ENCODE measurements at regions not wholly inside any gene's neighbourhood (a gene's known extent, or its start where the extent isn't known, plus 50 kb on each side); places are given as distances from the start of the nearest gene placed in this dataset.

DNA sequence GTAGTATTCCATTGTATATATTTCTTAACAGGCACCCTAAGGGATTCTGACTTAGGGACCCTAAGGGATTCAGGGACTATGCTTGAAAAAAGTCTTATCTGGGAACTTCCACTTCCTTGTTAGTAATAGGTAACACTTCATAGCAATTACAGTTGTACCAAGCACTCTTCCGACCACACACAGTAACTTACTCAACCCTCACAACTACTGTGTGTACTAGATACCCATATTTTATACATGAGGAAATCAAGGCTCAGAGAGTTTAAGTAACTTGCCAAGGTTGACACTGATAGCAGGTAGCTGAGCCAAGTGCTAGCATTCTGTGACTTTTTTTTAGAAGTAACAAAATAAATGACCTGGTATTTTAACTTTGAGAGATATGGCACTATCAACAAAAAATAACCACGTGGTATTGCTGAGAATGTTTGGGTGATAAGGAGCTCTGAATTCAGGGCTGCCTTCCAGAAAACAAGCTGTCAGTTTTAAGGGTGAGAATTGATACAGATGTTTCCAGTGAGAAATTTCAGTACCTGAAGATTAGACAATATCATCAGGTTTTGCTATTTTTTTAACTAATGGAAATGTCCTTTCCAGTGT is 210.3 kb upstream of the SUCLG2 start:
- no peak for DNase-seq

DNA sequence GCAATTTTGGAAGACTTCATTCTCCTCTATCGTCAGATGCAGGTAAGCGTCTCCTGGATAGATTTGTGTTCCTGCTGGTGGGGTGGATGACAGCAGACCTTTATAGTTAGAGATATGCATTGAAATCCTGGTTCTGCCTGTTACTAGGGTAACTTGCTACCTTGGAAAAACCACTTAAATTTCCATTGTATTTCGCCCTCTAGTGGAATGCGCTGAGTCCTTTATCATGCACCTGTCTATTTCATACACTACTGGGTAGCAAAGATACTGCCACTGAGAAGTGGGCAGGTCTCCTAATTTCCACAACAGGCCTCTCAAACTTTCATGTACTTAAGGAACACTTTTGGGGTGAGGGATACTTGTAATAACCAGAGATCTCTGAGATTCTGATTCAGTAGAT is 209.5 kb upstream of the SUCLG2 start:
- DNase-seq, result no peak

DNA sequence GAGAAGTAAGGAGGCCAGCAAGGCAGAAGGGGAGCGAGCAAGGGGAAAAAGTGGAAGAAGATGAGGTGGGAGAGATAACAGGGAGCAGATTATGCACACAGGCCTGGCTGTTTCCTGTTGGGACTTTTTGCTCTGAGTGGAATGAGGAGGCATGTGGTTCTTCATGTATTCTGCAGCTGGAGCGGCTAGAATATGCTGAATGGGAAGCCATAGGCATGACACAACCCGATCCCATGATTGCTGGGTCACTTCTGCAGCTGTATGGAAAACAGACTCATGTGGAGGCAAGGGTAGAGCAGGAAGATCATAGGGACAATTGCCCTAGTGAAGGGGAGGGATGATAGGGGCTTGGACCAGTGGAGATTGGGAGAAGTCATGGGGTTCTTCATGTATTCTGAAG is 206.0 kb upstream of the SUCLG2 start:
- DNase-seq, result no peak

DNA sequence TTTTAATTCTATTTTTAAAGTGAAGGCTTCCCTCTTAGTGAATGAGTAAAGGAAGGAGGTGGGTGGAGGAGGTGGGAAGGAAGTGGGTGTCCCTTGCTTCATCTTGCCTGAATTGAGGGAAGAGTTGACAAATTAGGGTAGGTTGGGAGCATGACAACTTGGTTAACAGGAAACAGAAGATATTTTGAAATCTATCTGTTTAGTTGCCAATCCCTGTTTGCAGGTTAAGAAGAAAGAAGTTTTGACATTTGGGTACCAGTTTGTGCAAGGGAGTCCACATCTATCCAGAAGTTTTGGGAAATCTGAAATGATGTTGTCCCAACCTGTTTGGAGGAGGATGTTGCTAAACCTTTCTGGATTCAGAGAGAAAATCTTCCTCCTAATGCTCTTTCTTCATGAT is 204.1 kb upstream of the SUCLG2 start:
- DNase-seq, result no peak

DNA sequence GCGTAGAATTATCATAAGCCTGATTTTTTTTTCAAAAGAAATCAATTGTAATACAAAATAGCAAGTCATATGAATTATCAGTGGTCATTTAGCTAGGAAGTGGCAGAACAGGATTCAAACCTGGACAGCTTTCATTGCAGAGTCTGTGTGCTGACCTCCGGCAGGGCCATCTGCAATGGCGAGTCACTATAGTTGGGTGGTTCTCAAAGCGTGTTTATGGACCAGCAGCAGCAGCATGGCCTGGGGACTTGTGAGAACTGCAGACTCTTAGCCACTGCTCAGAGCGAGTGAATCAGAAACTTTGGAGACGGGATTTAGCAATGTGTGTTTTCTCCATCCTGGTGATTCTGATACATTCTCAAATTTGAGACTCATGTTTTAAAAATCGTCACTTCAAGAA is 202.3 kb upstream of the SUCLG2 start:
- DNase-seq, result no peak

DNA sequence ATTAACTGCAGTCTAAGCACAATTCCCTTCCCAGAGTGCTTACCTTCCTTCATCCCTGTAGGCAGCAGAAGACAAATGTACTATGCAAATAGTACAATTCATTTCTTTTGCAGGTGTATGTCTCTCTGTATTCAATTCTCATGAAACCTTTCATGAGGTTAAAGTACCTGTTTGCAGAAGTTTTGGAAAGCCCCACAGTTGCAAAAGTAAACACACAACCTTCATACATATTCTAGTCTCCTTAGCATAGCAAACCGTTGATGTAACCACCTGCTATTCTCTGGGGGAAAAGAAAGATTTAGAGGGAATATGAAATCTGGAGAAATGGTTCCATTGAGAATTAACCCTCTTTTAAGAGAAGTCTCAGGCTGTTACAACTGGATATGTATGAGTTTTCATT is 200.3 kb upstream of the SUCLG2 start:
- DNase-seq, result no peak

DNA sequence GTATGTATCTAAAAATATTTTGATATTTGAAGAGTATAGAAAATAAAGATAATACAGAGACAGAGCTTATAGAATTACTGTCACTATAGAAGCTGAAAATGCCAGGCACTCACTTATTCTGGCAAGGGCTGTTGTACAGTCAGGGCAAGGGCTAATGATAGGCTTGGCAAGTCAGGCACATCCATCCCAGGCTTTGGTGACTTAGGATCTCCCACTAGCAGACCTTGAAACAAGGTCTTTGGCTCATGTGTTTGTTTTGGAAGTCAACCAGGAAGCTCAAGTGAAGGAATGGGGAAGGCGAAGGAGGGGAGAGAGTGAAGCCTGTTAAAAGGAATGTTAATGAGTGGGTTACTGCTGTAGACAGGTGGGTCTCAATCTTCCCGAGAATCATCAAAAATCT is 199.1 kb upstream of the SUCLG2 start:
- DNase-seq, result no peak

DNA sequence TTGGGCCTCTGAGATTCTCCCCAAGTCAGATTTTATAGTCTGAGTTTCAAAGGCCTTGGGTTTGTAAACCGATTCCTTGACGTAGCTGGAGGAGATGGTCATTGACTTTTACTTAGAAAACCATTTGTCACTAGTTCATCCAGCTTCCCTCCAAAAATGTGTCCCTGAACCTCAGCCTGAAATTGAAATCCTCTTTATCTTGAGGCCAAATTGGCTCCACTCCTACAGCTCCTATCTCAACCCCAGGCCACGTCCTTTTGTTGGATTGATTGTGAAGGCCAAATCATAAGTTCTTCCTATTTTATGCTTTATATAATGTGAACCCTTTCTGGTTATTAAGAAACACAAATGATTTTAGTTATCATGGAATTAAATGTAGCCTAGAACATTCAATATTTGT is 193.9 kb upstream of the SUCLG2 start:
- DNase-seq, result no peak

DNA sequence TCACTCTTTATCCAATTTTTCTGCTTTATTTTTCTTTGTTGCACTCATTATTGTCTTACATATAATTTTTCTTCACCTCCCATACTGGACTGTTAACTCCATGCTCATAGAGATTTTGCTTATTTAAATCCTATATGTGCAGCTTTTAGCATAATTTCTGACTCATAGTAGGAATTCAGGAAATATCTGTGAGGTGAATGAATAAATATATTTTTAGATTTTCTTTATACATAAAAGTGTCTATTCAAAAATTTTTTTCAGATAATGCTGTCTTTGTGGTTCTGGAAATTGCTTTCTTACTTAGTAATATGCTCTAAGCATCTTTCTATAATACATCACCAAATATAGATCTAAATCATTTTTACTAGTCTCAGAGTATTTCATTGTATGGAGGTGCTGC is 191.8 kb upstream of the SUCLG2 start:
- no peak for DNase-seq

DNA sequence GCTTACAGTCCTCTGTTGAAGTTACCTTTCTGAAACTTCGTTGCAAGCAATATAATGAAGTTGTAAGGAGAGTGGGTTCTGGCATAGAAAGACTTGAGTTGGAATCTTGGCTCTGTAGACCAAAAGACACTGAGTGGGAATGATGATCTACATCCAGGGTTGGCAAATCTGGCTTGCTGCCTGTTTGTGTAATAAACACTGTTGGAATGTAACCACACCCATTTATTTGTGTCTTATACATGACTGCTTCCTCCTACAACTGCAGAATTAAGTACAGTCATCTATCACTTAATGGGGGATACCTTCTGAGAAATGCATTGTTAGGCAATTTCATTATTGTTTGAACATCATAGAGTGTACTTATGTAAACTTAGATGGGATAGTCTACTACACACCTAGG is 178.4 kb upstream of the SUCLG2 start:
- no peak for DNase-seq

DNA sequence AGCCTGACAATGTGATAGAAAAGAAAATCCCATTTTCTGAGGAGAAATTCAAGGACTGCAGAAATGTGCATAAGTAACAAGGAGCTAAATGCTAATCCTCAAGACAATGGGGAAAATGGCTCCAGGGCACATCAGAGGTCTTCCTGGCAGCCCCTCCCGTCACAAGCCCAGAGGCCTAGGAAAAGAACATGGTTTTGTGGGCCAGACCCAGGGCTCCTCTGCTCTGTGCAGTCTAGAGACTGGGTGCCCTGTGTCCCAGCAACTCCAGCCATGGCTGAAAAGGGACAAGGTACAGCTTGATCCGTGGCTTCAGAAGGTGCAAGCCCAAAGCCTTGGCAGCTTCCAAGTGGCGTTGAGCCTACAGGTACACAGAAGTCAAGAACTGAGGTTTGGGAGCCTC is 176.8 kb upstream of the SUCLG2 start:
- DNase-seq, result no peak

DNA sequence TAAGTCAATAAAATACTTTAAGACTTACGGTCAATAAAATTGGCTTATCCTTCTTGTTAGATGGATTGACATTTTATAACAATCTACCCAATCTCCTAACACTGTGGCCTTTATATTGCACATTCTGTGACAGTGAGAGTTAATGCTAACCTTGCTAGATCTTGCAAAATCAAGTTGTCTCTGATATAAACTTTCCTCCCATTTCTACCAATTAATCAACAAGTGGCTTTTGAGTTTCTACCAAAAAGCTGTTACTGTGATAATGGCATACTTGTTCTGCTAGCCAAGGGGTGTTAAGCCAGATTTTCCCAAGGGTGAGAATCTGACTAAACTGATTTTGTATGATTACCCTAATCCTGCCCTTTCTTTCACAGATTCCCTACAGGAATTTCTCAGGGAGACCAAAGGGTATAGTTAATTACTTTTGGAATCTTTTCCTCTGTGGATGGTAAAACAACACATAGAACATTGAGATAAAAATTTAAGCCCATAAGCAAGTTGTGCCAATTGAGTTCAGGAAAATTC is 174.1 kb upstream of the SUCLG2 start:
- no peak for DNase-seq

DNA sequence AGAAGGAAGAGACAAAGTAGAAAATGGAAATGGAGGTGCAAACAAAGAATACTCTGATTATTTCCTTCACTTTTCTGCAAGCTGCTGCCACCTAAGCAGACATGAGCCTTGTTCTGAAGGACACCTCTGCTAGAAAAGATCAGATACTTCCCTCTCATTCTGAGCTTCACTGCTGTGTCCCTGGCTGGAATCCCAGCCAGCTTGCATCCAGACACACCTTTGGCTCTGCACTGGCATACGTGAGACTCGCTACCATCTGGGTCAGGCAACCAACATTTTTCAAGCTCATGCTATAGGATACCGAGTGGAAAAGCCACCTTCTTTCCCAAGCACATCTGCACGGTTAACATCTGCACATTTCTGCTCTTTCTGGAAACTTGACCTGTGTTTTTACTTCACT is 166.7 kb upstream of the SUCLG2 start:
- DNase-seq, result no peak

DNA sequence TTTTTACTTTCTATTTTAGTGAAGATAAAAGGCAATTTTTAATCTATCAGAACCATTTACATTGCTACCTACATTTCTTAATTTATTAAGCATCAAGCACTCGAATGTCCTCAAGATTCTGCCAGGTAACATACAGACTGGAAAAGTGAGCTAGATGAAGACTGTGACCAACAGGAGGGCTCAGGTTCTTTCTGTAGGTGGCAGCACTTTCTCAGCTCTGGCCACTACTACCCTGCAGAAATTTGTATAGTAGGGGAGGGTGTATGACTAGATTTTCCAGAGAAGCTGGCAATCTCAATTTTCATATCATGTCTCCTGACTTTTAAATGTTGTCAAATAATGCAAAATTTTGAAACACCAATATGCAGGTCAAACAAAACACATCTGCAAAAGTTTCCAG is 165.0 kb upstream of the SUCLG2 start:
- DNase-seq, result no peak

DNA sequence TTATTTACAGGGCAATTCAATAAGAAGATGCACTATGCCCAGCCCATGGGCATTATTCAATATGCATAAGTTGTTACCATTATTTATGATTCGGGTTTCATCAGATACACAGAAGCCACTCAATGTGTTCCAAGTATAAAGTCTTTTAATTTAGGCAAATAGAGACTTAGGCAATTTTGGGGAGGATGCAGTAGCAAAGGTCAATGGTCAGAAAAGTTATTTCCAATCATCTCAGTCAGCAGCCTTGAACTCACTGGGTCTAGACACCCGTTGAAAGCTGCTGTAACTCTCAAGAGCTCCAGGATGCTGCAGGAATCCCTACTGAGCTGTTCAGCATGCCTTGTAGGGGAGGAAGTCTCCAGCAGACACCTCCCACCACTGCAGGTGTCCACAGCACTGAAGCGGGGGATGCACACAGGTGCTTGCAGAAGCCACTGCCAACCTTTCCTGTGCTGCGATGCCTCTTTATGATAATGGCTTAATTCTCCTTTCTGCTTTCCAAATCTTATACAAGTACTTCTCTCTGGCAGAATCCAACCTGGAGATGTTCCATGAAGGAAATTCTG is 155.0 kb upstream of the SUCLG2 start:
- no peak for DNase-seq

DNA sequence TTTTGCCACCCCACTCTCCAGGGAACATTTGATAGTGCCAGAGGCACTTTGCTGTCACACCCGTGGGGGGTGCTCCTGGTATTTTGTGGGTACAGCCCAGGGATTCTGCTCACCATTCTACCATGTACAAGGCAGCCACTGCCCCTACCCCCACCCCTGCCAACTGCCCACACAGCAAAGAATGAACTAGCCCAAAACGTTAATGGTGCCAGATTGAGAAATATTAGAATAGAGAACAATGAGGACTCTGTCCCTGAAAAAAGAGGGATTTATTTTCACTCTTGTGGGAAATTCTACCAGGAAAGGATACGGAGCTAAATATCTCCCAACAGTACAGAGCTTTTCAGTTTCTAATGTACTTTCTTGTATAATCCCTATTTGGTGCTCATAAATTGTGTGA is 154.5 kb upstream of the SUCLG2 start:
- no peak for DNase-seq

DNA sequence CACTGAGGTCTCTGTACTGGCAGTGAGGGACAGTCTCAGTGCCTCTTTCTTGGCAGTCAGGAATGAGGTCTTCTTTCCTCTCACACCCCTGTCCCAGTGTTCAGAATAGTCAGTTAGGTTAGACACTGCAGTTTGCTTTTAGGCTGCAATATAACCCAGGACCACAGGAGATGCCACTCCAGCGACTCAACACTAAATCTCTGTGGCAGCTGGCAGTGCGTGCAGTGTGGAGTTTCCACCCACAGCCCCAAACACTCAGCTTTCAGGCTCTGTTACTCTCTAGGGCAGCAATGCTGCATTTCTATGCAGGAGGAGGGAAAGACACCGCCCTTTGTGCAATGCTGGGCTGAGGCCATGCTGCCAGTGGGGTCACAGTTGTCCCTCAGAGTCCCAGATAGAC is 150.2 kb upstream of the SUCLG2 start:
- DNase-seq, result no peak

DNA sequence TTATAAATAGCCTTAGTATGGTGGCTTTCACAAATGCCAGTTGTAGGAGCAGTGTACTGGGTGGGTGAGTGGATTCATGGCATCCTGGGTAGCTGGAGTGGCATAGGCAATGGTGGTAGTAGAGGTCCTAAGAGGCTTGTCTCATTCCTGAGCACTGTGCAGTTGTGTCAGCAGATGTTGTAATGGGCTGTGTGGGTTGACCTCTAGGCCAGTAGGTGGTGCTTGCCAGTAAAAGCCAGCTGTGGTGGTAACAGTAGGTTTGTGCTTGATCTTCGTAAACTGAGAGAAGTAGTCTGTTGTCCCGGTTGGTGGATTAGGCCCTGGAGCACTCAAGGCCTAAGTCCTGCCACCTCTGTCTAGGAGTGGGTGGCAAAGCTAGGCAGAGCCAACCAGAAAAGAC is 149.7 kb upstream of the SUCLG2 start:
- no peak for DNase-seq

DNA sequence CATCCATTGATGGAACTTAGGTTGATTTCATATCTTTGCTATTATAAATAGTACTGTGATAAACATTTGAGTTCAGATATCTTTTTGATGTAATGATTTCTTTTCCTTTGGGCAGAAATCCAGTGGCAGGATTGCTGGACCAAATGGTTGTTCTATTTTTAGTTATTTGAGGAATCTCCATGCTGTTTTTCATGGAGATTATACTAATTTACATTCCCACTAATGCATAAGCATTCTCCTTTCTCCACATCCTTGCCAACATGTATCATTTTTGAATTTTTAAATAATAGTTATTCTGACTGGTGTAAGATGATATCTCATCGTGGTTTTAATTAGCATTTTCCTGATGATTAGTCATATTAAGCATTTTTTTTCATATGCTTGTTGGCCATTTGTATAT is 144.0 kb upstream of the SUCLG2 start:
- no peak for DNase-seq

DNA sequence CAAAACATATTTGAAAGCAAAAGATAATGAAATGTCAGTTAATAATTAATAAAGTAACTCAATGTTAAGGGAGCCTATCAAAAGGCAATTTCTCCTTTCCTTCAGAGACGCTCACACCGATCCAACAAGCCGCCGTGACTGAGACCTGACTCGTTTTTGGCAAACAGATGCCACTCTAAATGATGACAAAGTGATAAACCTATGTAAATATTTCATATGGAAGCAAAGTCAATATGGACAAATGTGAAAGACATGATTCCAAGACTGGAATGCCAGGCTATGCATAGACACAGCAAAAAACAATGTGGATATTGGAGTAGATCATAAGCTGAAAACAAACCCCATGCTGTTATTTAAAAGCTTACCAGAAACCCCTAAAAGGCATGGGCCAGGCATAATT is 137.2 kb upstream of the SUCLG2 start:
- no peak for DNase-seq

DNA sequence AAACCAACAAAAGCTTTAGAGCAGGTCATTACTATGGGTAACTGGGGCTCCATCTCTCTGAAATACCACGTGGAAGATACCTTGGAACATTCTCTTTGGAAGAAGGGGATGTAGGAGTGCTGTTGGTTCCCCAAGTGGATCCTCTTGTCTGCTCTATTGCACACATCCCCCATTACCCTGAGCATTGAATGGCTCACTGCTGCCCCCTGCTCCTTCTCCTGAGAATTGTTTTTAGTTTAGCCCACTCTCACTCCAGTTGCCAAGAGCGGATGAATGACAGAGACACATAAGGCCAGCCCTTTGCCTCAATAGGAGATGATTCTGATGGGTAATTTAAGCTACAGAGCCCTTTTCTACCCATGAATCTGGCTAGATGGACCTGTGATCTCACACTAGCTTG is 135.6 kb upstream of the SUCLG2 start:
- peak; percentile 58 for DNase-seq

DNA sequence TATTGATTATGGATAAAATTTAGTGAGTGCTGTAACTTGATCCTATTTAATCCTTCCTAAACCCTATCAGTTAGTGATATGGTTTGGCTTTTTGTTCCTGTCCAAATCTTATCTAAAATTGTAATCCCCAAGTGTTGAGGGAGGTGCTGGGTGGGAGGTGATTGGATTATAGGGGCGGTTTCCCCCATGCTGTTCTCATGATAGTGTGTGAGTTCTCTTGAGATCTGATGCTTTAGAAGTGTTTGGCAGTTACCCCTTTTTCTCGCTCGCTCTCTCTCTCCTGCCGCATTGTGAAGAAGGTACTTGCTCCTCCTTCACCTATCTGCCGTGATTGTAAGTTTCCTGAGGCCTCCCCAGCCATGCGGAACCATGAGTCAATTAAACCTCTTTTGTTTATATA is 134.0 kb upstream of the SUCLG2 start:
- no peak for DNase-seq

DNA sequence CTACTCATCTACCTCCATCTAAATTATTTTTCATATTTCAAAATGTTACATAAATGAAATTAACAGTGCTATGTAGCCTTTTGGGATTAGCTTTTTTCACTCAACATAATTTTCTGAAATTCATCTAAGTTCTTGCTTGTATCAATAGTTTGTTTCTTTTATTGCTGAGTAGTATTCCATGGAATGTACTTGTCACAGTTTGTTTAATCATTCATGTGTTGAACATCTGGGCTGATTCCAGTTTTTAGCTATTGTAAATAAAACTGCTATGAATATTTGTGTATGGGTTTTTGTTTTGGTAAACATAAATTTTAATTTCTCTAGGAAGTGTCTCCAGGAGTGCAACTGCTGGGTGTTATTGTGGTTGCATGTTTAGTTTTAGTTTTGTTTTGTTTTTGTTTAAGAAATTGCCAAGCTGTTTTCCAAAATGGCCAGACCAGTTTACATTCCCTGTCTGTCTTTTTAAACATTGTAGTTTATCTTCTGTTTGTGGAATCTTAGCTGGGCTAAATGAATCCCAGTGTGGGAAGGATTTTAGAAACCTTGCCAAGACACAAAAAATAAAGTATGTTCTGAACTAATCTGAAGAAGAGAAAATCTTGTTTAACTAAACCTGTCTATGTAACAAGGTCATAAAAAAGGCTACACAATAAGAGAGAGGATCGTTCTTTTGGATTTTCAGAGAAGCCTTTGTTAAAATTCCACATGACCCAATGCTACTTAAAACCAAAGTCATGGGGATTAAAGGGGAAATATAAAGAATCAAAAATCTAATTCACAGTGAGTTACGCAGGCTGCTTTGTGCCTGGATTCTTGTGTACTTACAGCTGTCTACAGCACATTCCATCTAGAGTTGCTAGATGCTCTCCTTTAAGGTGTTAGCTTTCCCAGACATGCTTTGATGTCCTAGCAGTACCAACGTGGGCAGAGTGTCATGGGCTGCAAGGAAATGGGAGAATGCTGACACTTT is 129.2 kb upstream of the SUCLG2 start:
- no peak for DNase-seq

DNA sequence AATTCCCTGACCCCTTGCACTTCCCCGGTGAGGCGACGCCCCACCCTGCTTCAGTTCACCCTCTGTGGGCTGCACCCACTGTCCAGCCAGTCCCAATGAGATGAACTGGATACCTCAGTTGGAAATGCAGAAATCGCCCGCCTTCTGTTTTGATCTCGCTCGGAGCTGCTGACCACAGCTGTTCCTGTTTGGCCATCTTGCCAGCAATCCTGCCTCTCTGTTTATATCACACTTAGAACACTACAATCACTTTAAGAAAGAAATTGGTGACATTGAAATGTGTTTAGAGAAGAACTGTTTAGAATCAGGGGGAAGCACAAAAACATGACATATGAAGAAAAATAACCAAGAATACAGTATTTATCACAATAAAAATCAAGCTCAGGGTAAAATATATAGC is 127.5 kb upstream of the SUCLG2 start:
- no peak for DNase-seq
